K562 (cell line): ENCODE measurements at regions not wholly inside any gene's neighbourhood (a gene's known extent, or its start where the extent isn't known, plus 50 kb on each side); places are given as distances from the start of the nearest gene placed in this dataset.

ENCODE experiments used
- ATAC-seq: fragments of 200-7000 bp; cut with Tn5 transposase; 3 replicates; pipeline ENCODE4 v1.9.1; 2020; ENCODE audit warnings: moderate library complexity
- BruUV-seq: library from RNA; stranded (reverse); fragments of 400-500 nt; replicated peaks from 2 replicates; lab custom pipeline; 2021; lab: Mats Ljungman, UMichigan
- CTCF ChIA-PET: fragments of 300-600 bp; formaldehyde crosslinking; extraction: SDS; loops from one replicate; lab custom pipeline; 2021; ENCODE audit warnings: low intra/inter-chr PET ratio; lab: Yijun Ruan, JAX
- POLR2A ChIA-PET: fragments of 300-600, 350-650 bp; sonication (Branson Sonifier 250); formaldehyde crosslinking; extraction: SDS; loops from one replicate; lab custom pipeline; 2021; ENCODE audit warnings: antibody characterized with exemption, inconsistent platforms; lab: Yijun Ruan, JAX
- DNase-seq, 4 experiments: peaks; one replicate each; pipeline versions ENCODE4 v3.0.0 to v3.0.0-alpha.2; 2011 to 2018; ENCODE audit warnings: low spot score in 3 of 4, mixed read lengths in 3 of 4; ENCODE audit errors: extremely low read depth in 1 of 4
- FAIRE-seq: peaks from 2 replicates; lab custom pipeline; 2011; peaks lifted over from hg19 to GRCh38; lab: Jason Lieb, UNC
- H2AFZ ChIP-seq: 2 replicates; pipeline ENCODE4 v1.6.0; 2011; ENCODE audit warnings: low read depth, low read length, control low read depth, inconsistent platforms
- H3K27ac ChIP-seq: fragments of 200-600 bp; 3 replicates; pipeline ENCODE4 v1.8.0; 2011; ENCODE audit warnings: low read depth, mild to moderate bottlenecking, control low read depth, inconsistent platforms, low read length, moderate library complexity, mixed read lengths; ENCODE audit errors: extremely low read depth
- H3K27me3 ChIP-seq, 2 experiments: fragments of 300-600 bp in 1 of 2; 2 replicates in 1 of 2; 3 replicates in 1 of 2; pipeline versions ENCODE4 v1.6.0 to v1.8.0; 2011; ENCODE audit warnings: inconsistent platforms in 2 of 2, low read length in 2 of 2, mild to moderate bottlenecking in 1 of 2, mixed read lengths in 1 of 2, moderate library complexity in 1 of 2; ENCODE audit not compliant: control insufficient read depth in 2 of 2, insufficient read depth in 2 of 2
- H3K36me3 ChIP-seq: fragments of 300-600 bp; 3 replicates; pipeline ENCODE4 v1.8.0; 2011; ENCODE audit warnings: mild to moderate bottlenecking, low read length, inconsistent platforms; ENCODE audit not compliant: control insufficient read depth, insufficient read depth
- H3K4me1 ChIP-seq, 2 experiments: fragments of 200-600 bp in 1 of 2; replicated peaks in 1 of 2; 2 replicates in 1 of 2; 3 replicates in 1 of 2; pipeline versions ENCODE4 v1.5.1 to v1.8.0; 2011; ENCODE audit warnings: inconsistent platforms in 2 of 2, low read length in 2 of 2, mild to moderate bottlenecking in 1 of 2, mixed read lengths in 1 of 2, moderate library complexity in 1 of 2; ENCODE audit not compliant: control insufficient read depth in 2 of 2, insufficient read depth in 2 of 2
- H3K4me2 ChIP-seq: 2 replicates; pipeline ENCODE4 v1.6.1; 2011; ENCODE audit warnings: low read length, control low read depth, inconsistent platforms, mixed read lengths; ENCODE audit not compliant: insufficient read depth
- H3K4me3 ChIP-seq: fragments of 200-600 bp; sonication (generic), shearing (Covaris generic); 2 replicates; pipeline ENCODE4 v1.5.1; 2016; ENCODE audit warnings: control low read depth, inconsistent platforms
- H3K79me2 ChIP-seq: fragments of 200-600 bp; 3 replicates; pipeline ENCODE4 v1.8.0; 2011; ENCODE audit warnings: low read length, inconsistent platforms; ENCODE audit not compliant: control insufficient read depth, insufficient read depth
- H3K9ac ChIP-seq, 2 experiments: 2 replicates each; pipeline versions ENCODE4 v1.6.0 to v1.6.1; 2011; ENCODE audit warnings: low read depth in 2 of 2, low read length in 2 of 2, control low read depth in 1 of 2, inconsistent platforms in 1 of 2, mild to moderate bottlenecking in 1 of 2, mixed read lengths in 1 of 2; ENCODE audit not compliant: insufficient read depth in 1 of 2
- H3K9me1 ChIP-seq: one replicate; pipeline ENCODE4 v1.6.0; 2011; ENCODE audit warnings: inconsistent platforms, mild to moderate bottlenecking, low read length, moderate library complexity; ENCODE audit not compliant: control insufficient read depth, insufficient read depth
- H3K9me3 ChIP-seq: replicated peaks from 2 replicates; pipeline ENCODE4 v1.5.1; 2011; ENCODE audit warnings: low read depth, low read length, inconsistent platforms; ENCODE audit not compliant: control insufficient read depth, insufficient read depth
- H4K20me1 ChIP-seq: replicated peaks from 2 replicates; pipeline ENCODE4 v1.6.1; 2011; ENCODE audit warnings: low read length, inconsistent platforms, mixed read lengths; ENCODE audit not compliant: control insufficient read depth, insufficient read depth
- CREB5 ChIP-seq: fragments of 250-450 bp; sonication (Bioruptor Pico); IDR thresholded peaks from 2 replicates; pipeline ENCODE4 v1.5.0; 2020; ENCODE audit warnings: mild to moderate bottlenecking
- GATAD2A ChIP-seq: fragments of 450-650 bp; IDR thresholded peaks from 2 replicates; pipeline ENCODE4 v1.6.1; 2017
- HDAC8 ChIP-seq: fragments of 450-650 bp; IDR thresholded peaks from 2 replicates; pipeline ENCODE4 v1.6.1; 2016; ENCODE audit warnings: mild to moderate bottlenecking, missing genetic modification characterization, moderate library complexity, missing compliant biosample characterization
- KAT8 ChIP-seq: fragments of 450-650 bp; IDR thresholded peaks from 2 replicates; pipeline ENCODE4 v1.6.1; 2016; ENCODE audit warnings: low read depth, mild to moderate bottlenecking
- KLF13 ChIP-seq: fragments of 450-650 bp; IDR thresholded peaks from 2 replicates; pipeline ENCODE4 v1.6.1; 2016; ENCODE audit warnings: missing genetic modification characterization, low read depth, mild to moderate bottlenecking, missing compliant biosample characterization, moderate library complexity, borderline replicate concordance
- MCM3 ChIP-seq: fragments of 450-650 bp; IDR thresholded peaks from 2 replicates; pipeline ENCODE4 v1.6.1; 2016
- MYBL2 ChIP-seq, 2 experiments: fragments of 450-650 bp in 1 of 2; sonication (generic) in 1 of 2; formaldehyde crosslinking in 1 of 2; IDR thresholded peaks; 2 replicates each; pipeline versions ENCODE4 v1.6.1 to v1.8.1; 2017 to 2022; ENCODE audit warnings: borderline replicate concordance in 1 of 2, inconsistent platforms in 1 of 2, low read depth in 1 of 2, mild to moderate bottlenecking in 1 of 2, missing genetic modification reagents in 1 of 2, moderate library complexity in 1 of 2
- NCOA1 ChIP-seq: fragments of 450-650 bp; IDR thresholded peaks from 2 replicates; pipeline ENCODE4 v1.6.1; 2016; ENCODE audit warnings: low read depth
- TCF3 ChIP-seq: sonication (generic); formaldehyde crosslinking; IDR thresholded peaks from 2 replicates; pipeline ENCODE4 v1.4.0; 2020; ENCODE audit warnings: mild to moderate bottlenecking, missing genetic modification reagents
- ZNF133 ChIP-seq: fragments of 250-450 bp; sonication (Bioruptor Pico); IDR thresholded peaks from 2 replicates; pipeline ENCODE4 v1.4.0; 2020; ENCODE audit warnings: mild to moderate bottlenecking
- ZNF143 ChIP-seq: sonication (generic); formaldehyde crosslinking; IDR thresholded peaks from 2 replicates; pipeline ENCODE4 v1.9.0; 2022; ENCODE audit warnings: mild to moderate bottlenecking, missing genetic modification reagents
- ZNF586 ChIP-seq: fragments of 450-650 bp; formaldehyde crosslinking; conservative IDR thresholded peaks from 2 replicates; pipeline ENCODE4 v1.4.0; 2020; ENCODE audit warnings: mild to moderate bottlenecking, moderate library complexity
- ZNF77 ChIP-seq: fragments of 250-450 bp; sonication (Bioruptor Pico); IDR thresholded peaks from 2 replicates; pipeline ENCODE4 v1.5.0; 2020
- in situ Hi-C: fragments of 300-500 bp; cut with MboI; formaldehyde crosslinking; loops from 4 replicates; pipeline ENCODE4 v1.15.0; 2018; ENCODE audit warnings: inconsistent platforms, mixed read lengths
- intact Hi-C: fragments of 100-400 bp; cut with micrococcal nuclease; formaldehyde crosslinking; loops from 2 replicates; pipeline ENCODE4 v1.14.2; 2022
- TF ChIP-seq, protein P1 (sequence below): fragments of 200-800 bp; sonication (Bioruptor generic); IDR thresholded peaks from 2 replicates; pipeline ENCODE4 v1.6.1; 2017; ENCODE audit warnings: missing genetic modification characterization, missing compliant biosample characterization
- TF ChIP-seq, protein P2 (sequence below): IDR thresholded peaks from 2 replicates; pipeline ENCODE4 v1.6.1; 2012; ENCODE audit warnings: low read depth, low read length, improper control_type of control experiment, borderline replicate concordance
- TF ChIP-seq, protein P3 (sequence below): fragments of 250-450 bp; sonication (Bioruptor Pico); IDR thresholded peaks from 2 replicates; pipeline ENCODE4 v1.8.0; 2021; ENCODE audit warnings: borderline replicate concordance, mild to moderate bottlenecking, moderate library complexity; ENCODE audit not compliant: poor library complexity, severe bottlenecking
- TF ChIP-seq, protein P4 (sequence below): fragments of 450-650 bp; IDR thresholded peaks from 2 replicates; pipeline ENCODE4 v1.6.1; 2016; ENCODE audit warnings: antibody characterized with exemption

DNA sequence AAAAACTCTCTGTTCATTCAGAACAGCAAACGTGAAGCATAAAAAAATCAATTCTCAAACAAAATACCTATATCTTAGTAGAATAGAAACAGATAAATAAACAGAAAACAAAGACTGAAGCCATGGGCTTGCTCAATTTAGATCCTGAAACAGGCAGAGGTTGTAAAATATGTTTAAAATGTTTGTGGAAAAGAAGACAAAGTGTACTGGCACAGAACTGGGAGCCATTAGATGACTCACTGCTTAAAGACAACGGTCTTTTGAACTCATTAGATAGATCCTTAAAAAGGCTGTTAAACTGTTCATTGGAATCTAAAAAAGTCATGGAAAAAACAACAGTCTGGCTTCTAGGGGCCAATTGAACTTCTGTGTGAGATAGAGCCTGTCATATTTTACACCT, 247.0 kb upstream of the NDST4 start (continued):
- TF ChIP-seq NCOA1 (no peak), MYBL2 (IDR thresholded peaks at IDR 0.05; ENCODE audit: low read depth) (no peak), MYBL2 (CRISPR knock-in tag; IDR thresholded peaks at IDR 0.05; ENCODE audit: borderline replicate concordance) (no peak), ZNF133 (CRISPR knock-in tag) (no peak), ZNF143 (CRISPR knock-in tag) (no peak), KLF13 (tag) (no peak), MCM3 (no peak)
- TF ChIP-seq, protein P1, sequence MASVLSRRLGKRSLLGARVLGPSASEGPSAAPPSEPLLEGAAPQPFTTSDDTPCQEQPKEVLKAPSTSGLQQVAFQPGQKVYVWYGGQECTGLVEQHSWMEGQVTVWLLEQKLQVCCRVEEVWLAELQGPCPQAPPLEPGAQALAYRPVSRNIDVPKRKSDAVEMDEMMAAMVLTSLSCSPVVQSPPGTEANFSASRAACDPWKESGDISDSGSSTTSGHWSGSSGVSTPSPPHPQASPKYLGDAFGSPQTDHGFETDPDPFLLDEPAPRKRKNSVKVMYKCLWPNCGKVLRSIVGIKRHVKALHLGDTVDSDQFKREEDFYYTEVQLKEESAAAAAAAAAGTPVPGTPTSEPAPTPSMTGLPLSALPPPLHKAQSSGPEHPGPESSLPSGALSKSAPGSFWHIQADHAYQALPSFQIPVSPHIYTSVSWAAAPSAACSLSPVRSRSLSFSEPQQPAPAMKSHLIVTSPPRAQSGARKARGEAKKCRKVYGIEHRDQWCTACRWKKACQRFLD (CRISPR knock-in tag): no peak
- TF ChIP-seq, protein P2, sequence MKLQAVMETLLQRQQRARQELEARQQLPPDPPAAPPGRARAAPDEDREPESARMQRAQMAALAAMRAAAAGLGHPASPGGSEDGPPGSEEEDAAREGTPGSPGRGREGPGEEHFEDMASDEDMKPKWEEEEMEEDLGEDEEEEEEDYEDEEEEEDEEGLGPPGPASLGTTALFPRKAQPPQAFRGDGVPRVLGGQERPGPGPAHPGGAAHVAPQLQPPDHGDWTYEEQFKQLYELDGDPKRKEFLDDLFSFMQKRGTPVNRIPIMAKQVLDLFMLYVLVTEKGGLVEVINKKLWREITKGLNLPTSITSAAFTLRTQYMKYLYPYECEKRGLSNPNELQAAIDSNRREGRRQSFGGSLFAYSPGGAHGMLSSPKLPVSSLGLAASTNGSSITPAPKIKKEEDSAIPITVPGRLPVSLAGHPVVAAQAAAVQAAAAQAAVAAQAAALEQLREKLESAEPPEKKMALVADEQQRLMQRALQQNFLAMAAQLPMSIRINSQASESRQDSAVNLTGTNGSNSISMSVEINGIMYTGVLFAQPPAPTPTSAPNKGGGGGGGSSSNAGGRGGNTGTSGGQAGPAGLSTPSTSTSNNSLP: no peak

- Histone ChIP-seq H3K79me2 (no peaks in the 10 kb centered on the region), H3K9me3 (no peaks in the 10 kb centered on the region; the same call in 1 of the 2 replicates), H3K9me1 (no peaks in the 10 kb centered on the region), H2AFZ (no peak overlapping the region), H3K4me2 (no peak overlapping the region), H3K27me3 (no peaks in the 10 kb centered on the region), H3K9ac (no peak overlapping the region), H3K4me1 (no peaks in the 10 kb centered on the region), H3K27ac (no peak overlapping the region), H4K20me1 (no peaks in the 10 kb centered on the region), H3K36me3 (no peaks in the 10 kb centered on the region), H3K4me3 (no peak overlapping the region)
- in situ Hi-C loops: no loop called here
- no TSS peak for BruUV-seq
- ATAC-seq (no peak), FAIRE-seq (no peak), DNase-seq (no peak)
- intact Hi-C loops: no loop called here
- ChIA-PET CTCF (no interaction called here), POLR2A (no interaction called here)
- TF ChIP-seq CREB5 (CRISPR knock-in tag) (no peak), TCF3 (CRISPR knock-in tag) (no peak), ZNF586 (CRISPR knock-in tag) (no peak), ZNF77 (CRISPR knock-in tag) (no peak), KAT8 (no peak), GATAD2A (no peak), HDAC8 (tag) (no peak)
- TF ChIP-seq, protein P3, sequence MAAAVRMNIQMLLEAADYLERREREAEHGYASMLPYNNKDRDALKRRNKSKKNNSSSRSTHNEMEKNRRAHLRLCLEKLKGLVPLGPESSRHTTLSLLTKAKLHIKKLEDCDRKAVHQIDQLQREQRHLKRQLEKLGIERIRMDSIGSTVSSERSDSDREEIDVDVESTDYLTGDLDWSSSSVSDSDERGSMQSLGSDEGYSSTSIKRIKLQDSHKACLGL (CRISPR knock-in tag): no peak
- TF ChIP-seq, protein P4, sequence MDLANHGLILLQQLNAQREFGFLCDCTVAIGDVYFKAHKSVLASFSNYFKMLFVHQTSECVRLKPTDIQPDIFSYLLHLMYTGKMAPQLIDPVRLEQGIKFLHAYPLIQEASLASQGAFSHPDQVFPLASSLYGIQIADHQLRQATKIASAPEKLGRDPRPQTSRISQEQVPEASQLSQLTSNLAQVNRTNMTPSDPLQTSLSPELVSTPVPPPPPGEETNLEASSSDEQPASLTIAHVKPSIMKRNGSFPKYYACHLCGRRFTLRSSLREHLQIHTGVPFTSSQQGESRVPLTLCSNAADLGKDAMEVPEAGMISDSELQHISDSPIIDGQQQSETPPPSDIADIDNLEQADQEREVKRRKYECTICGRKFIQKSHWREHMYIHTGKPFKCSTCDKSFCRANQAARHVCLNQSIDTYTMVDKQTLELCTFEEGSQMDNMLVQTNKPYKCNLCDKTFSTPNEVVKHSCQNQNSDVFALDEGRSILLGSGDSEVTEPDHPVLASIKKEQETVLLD: no peak
Measured at GRCh38 chr4:115357776-115358175, 244.4 kb upstream of the NDST4 start.
